H9 (cell line): ENCODE measurements at regions not wholly inside any gene's neighbourhood (a gene's known extent, or its start where the extent isn't known, plus 50 kb on each side); places are given as distances from the start of the nearest gene placed in this dataset.

Experiments
- DNase-seq: peaks from one replicate; pipeline ENCODE4 v3.0.0-alpha.2; 2017
- H2AFZ ChIP-seq: one replicate; pipeline ENCODE4 v1.6.1; 2013; ENCODE audit warnings: mild to moderate bottlenecking, low read length, control low read depth, moderate library complexity
- H2AK5ac ChIP-seq: 2 replicates; pipeline ENCODE4 v1.6.1; 2013; ENCODE audit warnings: low read length, control low read depth, mixed read lengths; ENCODE audit not compliant: insufficient read length
- H2BK120ac ChIP-seq: one replicate; pipeline ENCODE4 v1.6.1; 2013; ENCODE audit warnings: low read depth, mild to moderate bottlenecking, low read length, control low read depth, inconsistent platforms; ENCODE audit not compliant: poor library complexity, severe bottlenecking
- H2BK12ac ChIP-seq: 2 replicates; pipeline ENCODE4 v1.6.1; 2013; ENCODE audit warnings: low read length, control low read depth, mixed read lengths, low read depth; ENCODE audit not compliant: insufficient read length
- H2BK15ac ChIP-seq: 2 replicates; pipeline ENCODE4 v1.6.1; 2013; ENCODE audit warnings: low read depth, low read length, control low read depth
- H2BK20ac ChIP-seq: one replicate; pipeline ENCODE4 v1.6.1; 2013; ENCODE audit warnings: low read depth, mild to moderate bottlenecking, low read length, control low read depth, inconsistent platforms; ENCODE audit not compliant: poor library complexity, severe bottlenecking
- H2BK5ac ChIP-seq: 2 replicates; pipeline ENCODE4 v1.6.1; 2013; ENCODE audit warnings: low read length, control low read depth, mixed read lengths; ENCODE audit not compliant: insufficient read length
- H3K14ac ChIP-seq: 2 replicates; pipeline ENCODE4 v1.6.1; 2013; ENCODE audit warnings: low read length, control low read depth; ENCODE audit not compliant: insufficient read depth
- H3K18ac ChIP-seq: 2 replicates; pipeline ENCODE4 v1.6.1; 2013; ENCODE audit warnings: low read depth, mild to moderate bottlenecking, mixed read lengths, low read length, control low read depth; ENCODE audit not compliant: insufficient read length
- H3K23ac ChIP-seq: 2 replicates; pipeline ENCODE4 v1.6.1; 2013; ENCODE audit warnings: low read length, control low read depth, mixed read lengths, low read depth; ENCODE audit not compliant: insufficient read length
- H3K23me2 ChIP-seq: 2 replicates; pipeline ENCODE4 v1.6.1; 2013; ENCODE audit warnings: low read depth, mild to moderate bottlenecking, mixed read lengths, low read length, control low read depth; ENCODE audit not compliant: insufficient read length, poor library complexity, severe bottlenecking
- H3K27ac ChIP-seq: 2 replicates; pipeline ENCODE4 v1.5.1; 2013; ENCODE audit warnings: low read length, control low read depth, mixed read lengths, low read depth; ENCODE audit not compliant: insufficient read length
- H3K27me3 ChIP-seq: 2 replicates; pipeline ENCODE4 v1.6.1; 2013; ENCODE audit warnings: low read length, control low read depth, inconsistent platforms; ENCODE audit not compliant: insufficient read depth
- H3K4ac ChIP-seq: 2 replicates; pipeline ENCODE4 v1.6.1; 2013; ENCODE audit warnings: low read depth, mild to moderate bottlenecking, control low read depth, inconsistent platforms, low read length, moderate library complexity
- H3K4me1 ChIP-seq: 2 replicates; pipeline ENCODE4 v1.6.1; 2013; ENCODE audit warnings: low read length, control low read depth, inconsistent platforms; ENCODE audit not compliant: insufficient read depth
- H3K4me2 ChIP-seq: 2 replicates; pipeline ENCODE4 v1.6.1; 2013; ENCODE audit warnings: low read length, control low read depth, mixed read lengths; ENCODE audit not compliant: insufficient read length, insufficient read depth
- H3K56ac ChIP-seq: 2 replicates; pipeline ENCODE4 v1.6.1; 2013; ENCODE audit warnings: low read depth, mild to moderate bottlenecking, mixed read lengths, low read length, control low read depth; ENCODE audit not compliant: insufficient read length
- H3K79me1 ChIP-seq: 2 replicates; pipeline ENCODE4 v1.6.1; 2013; ENCODE audit warnings: low read depth, mild to moderate bottlenecking, moderate library complexity, low read length, control low read depth, inconsistent platforms; ENCODE audit not compliant: insufficient read depth, poor library complexity, severe bottlenecking
- H3K79me2 ChIP-seq: 2 replicates; pipeline ENCODE4 v1.6.1; 2013; ENCODE audit warnings: low read length, control low read depth, inconsistent platforms; ENCODE audit not compliant: insufficient read depth
- H3K9ac ChIP-seq: 2 replicates; pipeline ENCODE4 v1.6.1; 2013; ENCODE audit warnings: low read length, control low read depth, mixed read lengths; ENCODE audit not compliant: insufficient read length; ENCODE audit errors: extremely low read depth
- H3K9me3 ChIP-seq: one replicate; pipeline ENCODE4 v1.6.1; 2013; ENCODE audit warnings: low read depth, low read length, inconsistent platforms; ENCODE audit not compliant: control insufficient read depth
- H3T11ph ChIP-seq: one replicate; pipeline ENCODE4 v1.6.1; 2013; ENCODE audit warnings: mild to moderate bottlenecking, low read length, control low read depth, inconsistent platforms
- H4K20me1 ChIP-seq: one replicate; pipeline ENCODE4 v1.6.1; 2013; ENCODE audit not compliant: control insufficient read depth, insufficient read length, insufficient read depth
- H4K5ac ChIP-seq: 2 replicates; pipeline ENCODE4 v1.6.1; 2013; ENCODE audit warnings: low read depth, mild to moderate bottlenecking, mixed read lengths, low read length, control low read depth; ENCODE audit not compliant: insufficient read length
- H4K8ac ChIP-seq: replicated peaks from 2 replicates; pipeline ENCODE4 v1.6.1; 2013; ENCODE audit warnings: low read length, control low read depth, mixed read lengths, low read depth; ENCODE audit not compliant: insufficient read length
- H4K91ac ChIP-seq: 2 replicates; pipeline ENCODE4 v1.6.1; 2013; ENCODE audit warnings: low read depth, mild to moderate bottlenecking, moderate library complexity, mixed read lengths, low read length, control low read depth; ENCODE audit not compliant: insufficient read length
- H3K27ac Mint-ChIP-seq, 3 experiments: 2 replicates in 2 of 3; 3 replicates in 1 of 3; pipeline ENCODE4 v1.8.0; 2020 to 2021; ENCODE audit warnings: mixed read lengths in 3 of 3, mild to moderate bottlenecking in 1 of 3, moderate library complexity in 1 of 3
- H3K27me3 Mint-ChIP-seq: 2 replicates; pipeline ENCODE4 v1.8.0; 2021; ENCODE audit warnings: low read depth, mild to moderate bottlenecking, moderate library complexity, mixed read lengths
- H3K36me3 Mint-ChIP-seq, 3 experiments: 2 replicates in 2 of 3; 3 replicates in 1 of 3; pipeline ENCODE4 v1.8.0; 2020 to 2021; ENCODE audit warnings: low read depth in 3 of 3, mixed read lengths in 3 of 3; ENCODE audit not compliant: insufficient read depth in 1 of 3
- H3K4me1 Mint-ChIP-seq, 2 experiments: 2 replicates each; pipeline ENCODE4 v1.8.0; 2020; ENCODE audit warnings: mixed read lengths in 2 of 2
- H3K4me3 Mint-ChIP-seq, 2 experiments: 2 replicates in 1 of 2; 3 replicates in 1 of 2; pipeline ENCODE4 v1.8.0; 2020 to 2021; ENCODE audit warnings: mild to moderate bottlenecking in 2 of 2, mixed read lengths in 2 of 2, moderate library complexity in 1 of 2
- H3K9me3 Mint-ChIP-seq, 2 experiments: 2 replicates in 1 of 2; 3 replicates in 1 of 2; pipeline ENCODE4 v1.8.0; 2020; ENCODE audit warnings: mild to moderate bottlenecking in 2 of 2, mixed read lengths in 2 of 2, moderate library complexity in 1 of 2
- WGBS: extraction: QIAGEN DNeasy Blood & Tissue Kit; methylation state at CpG from one replicate; pipeline ENCODE4 v1.1.7; 2013; ENCODE audit warnings: missing lambda C conversion rate, low lambda C conversion rate, mixed read lengths; ENCODE audit not compliant: insufficient read length; ENCODE audit errors: extremely low coverage; 5-methylcytosine and 5-hydroxymethylcytosine counted together
- TF ChIP-seq, protein P1 (sequence below): fragments of 200-600 bp; sonication (generic); conservative IDR thresholded peaks from 3 replicates; pipeline ENCODE4 v1.8.0; 2021; ENCODE audit warnings: antibody characterized with exemption, mild to moderate bottlenecking

DNA sequence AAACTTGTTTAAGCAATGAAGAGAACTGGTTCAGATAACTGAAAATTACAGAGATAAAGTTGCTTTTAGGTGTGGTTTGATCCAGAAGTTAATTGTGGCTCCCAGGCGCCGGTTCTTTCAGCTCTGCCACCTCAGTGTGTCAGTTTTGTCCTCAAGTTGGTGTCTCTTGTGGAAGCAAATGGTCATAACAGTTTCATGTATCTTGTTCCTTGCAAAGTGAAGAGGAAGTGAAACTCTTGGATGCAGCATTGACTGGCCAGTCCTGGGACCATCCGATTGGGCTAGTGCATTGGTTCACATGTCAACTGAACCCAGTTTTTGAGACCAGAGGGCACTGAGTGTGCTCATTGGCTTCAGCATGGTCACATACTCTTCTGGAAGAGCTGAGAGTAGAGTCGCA lies 181.4 kb upstream of the GRM7 start:
- no CpG with 5 or more reads among the region's 4 CpGs for WGBS
- no peak overlapping the region for H2BK20ac ChIP-seq
- no peak overlapping the region for H3K27ac Mint-ChIP-seq
- H3T11ph ChIP-seq: no peak overlapping the region
- no peak overlapping the region for H3K9ac ChIP-seq
- no peak overlapping the region for H4K8ac ChIP-seq
- H3K9me3 ChIP-seq: no peaks in the 10 kb centered on the region
- H3K4me1 ChIP-seq: no peaks in the 10 kb centered on the region
- H3K4me3 Mint-ChIP-seq: no peak overlapping the region
- H4K20me1 ChIP-seq: no peaks in the 10 kb centered on the region
- no peak overlapping the region for H4K91ac ChIP-seq
- no peak overlapping the region for H3K27ac ChIP-seq
- DNase-seq: no peak
- no peak overlapping the region for H3K14ac ChIP-seq
- 0 out of 5 replicates have a peak, but pooled peaks cover 0 to 2% of the 10 kb centered on the region in 2 experiments for H3K9me3 Mint-ChIP-seq
- no peak overlapping the region for H2AFZ ChIP-seq
- no peak overlapping the region for H3K18ac ChIP-seq
- no peaks in the 10 kb centered on the region for H3K79me2 ChIP-seq
- no peak overlapping the region for H4K5ac ChIP-seq
- H3K27me3 ChIP-seq: no peaks in the 10 kb centered on the region
- no peak overlapping the region for H3K23ac ChIP-seq
- H3K27me3 Mint-ChIP-seq: no peaks in the 10 kb centered on the region
- H3K79me1 ChIP-seq: no peaks in the 10 kb centered on the region
- H3K4ac ChIP-seq: no peak overlapping the region
- TF ChIP-seq, protein P1, sequence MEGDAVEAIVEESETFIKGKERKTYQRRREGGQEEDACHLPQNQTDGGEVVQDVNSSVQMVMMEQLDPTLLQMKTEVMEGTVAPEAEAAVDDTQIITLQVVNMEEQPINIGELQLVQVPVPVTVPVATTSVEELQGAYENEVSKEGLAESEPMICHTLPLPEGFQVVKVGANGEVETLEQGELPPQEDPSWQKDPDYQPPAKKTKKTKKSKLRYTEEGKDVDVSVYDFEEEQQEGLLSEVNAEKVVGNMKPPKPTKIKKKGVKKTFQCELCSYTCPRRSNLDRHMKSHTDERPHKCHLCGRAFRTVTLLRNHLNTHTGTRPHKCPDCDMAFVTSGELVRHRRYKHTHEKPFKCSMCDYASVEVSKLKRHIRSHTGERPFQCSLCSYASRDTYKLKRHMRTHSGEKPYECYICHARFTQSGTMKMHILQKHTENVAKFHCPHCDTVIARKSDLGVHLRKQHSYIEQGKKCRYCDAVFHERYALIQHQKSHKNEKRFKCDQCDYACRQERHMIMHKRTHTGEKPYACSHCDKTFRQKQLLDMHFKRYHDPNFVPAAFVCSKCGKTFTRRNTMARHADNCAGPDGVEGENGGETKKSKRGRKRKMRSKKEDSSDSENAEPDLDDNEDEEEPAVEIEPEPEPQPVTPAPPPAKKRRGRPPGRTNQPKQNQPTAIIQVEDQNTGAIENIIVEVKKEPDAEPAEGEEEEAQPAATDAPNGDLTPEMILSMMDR: 0 out of 3 replicates have a peak, but pooled peaks have one; percentile 13
- H3K56ac ChIP-seq: no peak overlapping the region
- H3K4me2 ChIP-seq: no peak overlapping the region
- no peak overlapping the region for H2BK120ac ChIP-seq
- no peak overlapping the region for H2BK12ac ChIP-seq
- no peak overlapping the region for H2BK15ac ChIP-seq
- H2AK5ac ChIP-seq: no peak overlapping the region
- no peaks in the 10 kb centered on the region for H3K4me1 Mint-ChIP-seq
- H3K36me3 Mint-ChIP-seq: no peaks in the 10 kb centered on the region
- H2BK5ac ChIP-seq: no peak overlapping the region
- H3K23me2 ChIP-seq: no peaks in the 10 kb centered on the region
